Epithelial cell of proximal tubule (primary cell): ENCODE measurements at regions not wholly inside any gene's neighbourhood (a gene's known extent, or its start where the extent isn't known, plus 50 kb on each side); places are given as distances from the start of the nearest gene placed in this dataset.
"Not testable (repeated sequence)": the region's sequence is repeated elsewhere in the genome, so short reads cannot be mapped to it uniquely, and the experiment has no call there.

Source experiments
- DNase-seq: peaks from one replicate; pipeline ENCODE4 v3.0.0-alpha.2; 2011; ENCODE audit warnings: low read depth
- H3K4me3 ChIP-seq: 2 replicates; pipeline ENCODE4 v1.5.1; 2011; ENCODE audit warnings: low read depth, mild to moderate bottlenecking, low read length
- CTCF ChIP-seq: conservative IDR thresholded peaks from 2 replicates; pipeline ENCODE4 v1.5.1; 2012; ENCODE audit warnings: low read depth, mild to moderate bottlenecking, low read length

DNA sequence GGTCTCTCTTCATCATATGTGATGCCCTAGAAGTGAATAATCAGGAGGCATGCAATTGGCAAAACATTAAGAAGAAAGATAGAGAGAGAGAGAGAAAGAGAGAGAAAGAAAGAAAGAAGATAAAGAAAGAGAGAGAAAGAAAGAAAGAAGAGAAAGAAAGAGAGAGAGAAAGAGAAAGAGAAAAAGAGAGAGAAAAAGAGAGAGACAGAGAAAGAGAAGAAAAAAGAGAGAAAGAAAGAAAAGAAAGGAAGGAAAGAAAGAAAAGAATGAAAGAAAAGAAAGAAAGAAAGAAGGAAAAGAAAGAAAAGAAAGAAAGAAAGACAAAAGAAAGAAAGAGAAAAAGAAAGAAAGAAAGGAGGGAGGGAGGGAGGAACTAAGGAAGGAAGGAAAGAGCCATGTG is 318.9 kb downstream of the ICE1 start:
- H3K4me3 ChIP-seq: no peak overlapping the region
- DNase-seq: no peak
- no peak for TF ChIP-seq CTCF

DNA sequence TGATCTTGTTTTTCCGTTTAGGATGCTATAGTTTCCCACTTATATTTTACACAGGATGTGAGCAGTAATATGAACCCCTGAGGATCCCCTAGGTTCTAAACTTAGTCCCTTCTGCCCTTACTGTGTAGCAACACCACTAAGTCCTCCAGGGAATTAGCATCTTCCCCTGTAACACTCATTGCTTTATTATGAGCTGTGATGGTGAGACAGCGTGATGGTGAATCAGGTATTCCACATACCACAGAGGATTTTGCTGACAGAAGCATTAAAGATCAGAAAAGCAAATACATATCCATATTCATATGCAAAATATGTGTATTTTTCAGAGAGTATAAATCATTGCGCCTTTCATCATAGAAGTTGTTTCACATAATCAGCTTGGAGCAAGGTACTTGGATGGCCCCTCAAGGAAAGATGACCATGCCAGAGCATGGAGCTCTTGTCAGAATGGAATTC is 317.0 kb downstream of the ICE1 start:
- no peak for DNase-seq
- H3K4me3 ChIP-seq: no peak overlapping the region
- TF ChIP-seq CTCF: no peak

GRCh38 chr5:5738797-5739489 is 316.5 kb downstream of the ICE1 start:
- H3K4me3 ChIP-seq: no peak overlapping the region
- DNase-seq: no peak
- no peak for TF ChIP-seq CTCF

- TF ChIP-seq CTCF: no peak
- no peak overlapping the region for H3K4me3 ChIP-seq
- no peak for DNase-seq
Observed at GRCh38 chr5:5736007-5736406, 313.5 kb downstream of the ICE1 start.

- DNase-seq: not testable (repeated sequence)
Observed at GRCh38 chr5:5733058-5733457, 310.6 kb downstream of the ICE1 start.

DNA sequence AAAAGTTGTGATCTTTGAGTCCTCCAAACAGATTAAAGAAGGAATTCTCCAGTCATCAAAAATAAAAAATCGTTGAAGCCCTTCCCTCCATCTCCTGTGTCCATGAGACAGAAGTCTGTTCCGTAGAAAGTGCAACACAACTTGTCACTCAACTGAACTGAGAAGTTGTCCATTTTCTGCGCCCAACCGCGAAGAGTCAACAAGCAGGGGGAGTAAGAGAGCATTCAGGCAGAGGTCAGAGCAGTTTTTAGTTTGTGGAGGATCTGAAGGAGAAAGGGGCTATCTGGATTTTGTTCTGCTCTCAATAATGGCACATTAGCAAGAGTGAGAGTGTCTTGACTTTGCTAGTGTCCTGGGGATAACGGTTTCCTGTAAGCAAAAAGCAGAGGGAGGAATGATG is 303.9 kb downstream of the ICE1 start:
- H3K4me3 ChIP-seq: no peak overlapping the region
- no peak for DNase-seq
- TF ChIP-seq CTCF: no peak

More at GRCh38 chr5:5733058-5733457, 310.6 kb downstream of the ICE1 start:
- not testable (repeated sequence) for H3K4me3 ChIP-seq

- DNase-seq: no peak
- no peak for TF ChIP-seq CTCF
- no peak overlapping the region for H3K4me3 ChIP-seq
Observed at GRCh38 chr5:5721881-5722280, 299.4 kb downstream of the ICE1 start.
